ENCODE measurements at regions not wholly inside any gene's neighbourhood (a gene's known extent, or its start where the extent isn't known, plus 50 kb on each side); places are given as distances from the start of the nearest gene placed in this dataset.

- Histone ChIP-seq H3K9me1 (ENCODE audit: control insufficient read depth, insufficient read depth, low read length) (no peaks in the 10 kb centered on the region), H3K4me1 (replicated peaks in 1 of 2; ENCODE audit: control insufficient read depth in 2 of 2, insufficient read depth in 2 of 2, low read length in 2 of 2) (no peaks in the 10 kb centered on the region), H3K79me2 (ENCODE audit: control insufficient read depth, insufficient read depth, low read length) (no peaks in the 10 kb centered on the region), H3K27me3 (ENCODE audit: control insufficient read depth in 2 of 2, insufficient read depth in 2 of 2, low read length in 2 of 2) (no peaks in the 10 kb centered on the region), H3K9ac (ENCODE audit: insufficient read depth in 1 of 2, low read depth in 2 of 2, low read length in 2 of 2) (no peak overlapping the region), H3K9me3 (replicated peaks; ENCODE audit: control insufficient read depth, insufficient read depth, low read depth, low read length) (0 out of 2 replicates have a peak, but pooled peaks cover 2% of the 10 kb centered on the region), H4K20me1 (replicated peaks; ENCODE audit: control insufficient read depth, insufficient read depth, low read length) (no peaks in the 10 kb centered on the region), H3K4me2 (ENCODE audit: insufficient read depth, low read length) (no peak overlapping the region), H3K4me3 (no peak overlapping the region), H2AFZ (ENCODE audit: low read depth, low read length) (no peak overlapping the region), H3K36me3 (ENCODE audit: control insufficient read depth, insufficient read depth, low read length) (no peaks in the 10 kb centered on the region), H3K27ac (ENCODE audit: extremely low read depth, low read depth, low read length) (no peak overlapping the region)
- TF ChIP-seq FOXJ3 (CRISPR knock-in tag; IDR thresholded peaks at IDR 0.05) (no peak), CBFB (CRISPR knock-in tag; IDR thresholded peaks at IDR 0.05) (no peak), ATF7 (IDR thresholded peaks at IDR 0.05) (no peak), CREB3 (tag; conservative IDR thresholded peaks at IDR 0.05; ENCODE audit: low read depth) (no peak), TSC22D4 (tag; IDR thresholded peaks at IDR 0.05) (no peak), CBFA2T2 (conservative IDR thresholded peaks at IDR 0.05) (no peak), MGA (IDR thresholded peaks at IDR 0.05) (no peak), THRA (IDR thresholded peaks at IDR 0.05) (no peak)
- intact Hi-C loops (cut with micrococcal nuclease) (no loop called here), in situ Hi-C loops (cut with MboI) (no loop called here)
- DNase-seq (ENCODE audit: extremely low read depth in 1 of 4, low spot score in 3 of 4) (no peak), FAIRE-seq (no peak), ATAC-seq (no peak)
- no TSS peak for BruUV-seq (replicated peaks)
- WGBS (ENCODE audit: insufficient coverage, low coverage, missing lambda C conversion rate): 24% methylated on average over 2 of the region's 2 CpGs
- CTCF ChIA-PET (ENCODE audit: low intra/inter-chr PET ratio): no interaction called here
- POLR2A ChIA-PET: no interaction called here
Measured at GRCh38 chr21:19541602-19542001, 1138.0 kb upstream of the TMPRSS15 start.

Measured in K562 (cell line).